HUES48 (cell line): ENCODE measurements at regions not wholly inside any gene's neighbourhood (a gene's known extent, or its start where the extent isn't known, plus 50 kb on each side); places are given as distances from the start of the nearest gene placed in this dataset.

Experiments
- H3K27ac ChIP-seq: one replicate; pipeline ENCODE4 v1.7.0; 2013; ENCODE audit warnings: low read depth, low read length, inconsistent platforms
- H3K27me3 ChIP-seq: 2 replicates; pipeline ENCODE4 v1.6.1; 2013; ENCODE audit warnings: mild to moderate bottlenecking, low read length; ENCODE audit not compliant: control insufficient read depth, insufficient read depth
- H3K36me3 ChIP-seq: 2 replicates; pipeline ENCODE4 v1.6.1; 2013; ENCODE audit warnings: low read length; ENCODE audit not compliant: control insufficient read depth, insufficient read depth
- H3K4me1 ChIP-seq: 2 replicates; pipeline ENCODE4 v1.6.1; 2013; ENCODE audit warnings: mild to moderate bottlenecking, low read length; ENCODE audit not compliant: control insufficient read depth, insufficient read depth
- H3K4me3 ChIP-seq: 2 replicates; pipeline ENCODE4 v1.5.1; 2013; ENCODE audit warnings: mild to moderate bottlenecking, low read depth, low read length
- H3K9ac ChIP-seq: 2 replicates; pipeline ENCODE4 v1.6.1; 2013; ENCODE audit warnings: mild to moderate bottlenecking, low read depth, low read length, moderate library complexity
- H3K9me3 ChIP-seq: 2 replicates; pipeline ENCODE4 v1.6.1; 2013; ENCODE audit warnings: low read length; ENCODE audit not compliant: control insufficient read depth, insufficient read depth

- Histone ChIP-seq H3K4me1 (no peaks in the 10 kb centered on the region), H3K9ac (no peak overlapping the region), H3K27ac (no peak overlapping the region), H3K4me3 (no peak overlapping the region), H3K36me3 (no peaks in the 10 kb centered on the region), H3K27me3 (no peaks in the 10 kb centered on the region), H3K9me3 (no peaks in the 10 kb centered on the region)
Observed at GRCh38 chr10:9868499-9868898, 1149.2 kb upstream of the CELF2 start.

GRCh38 chr10:9869205-9869604 lies 1148.5 kb upstream of the CELF2 start:
- Histone ChIP-seq H3K4me1 (no peaks in the 10 kb centered on the region), H3K27ac (no peak overlapping the region), H3K36me3 (no peaks in the 10 kb centered on the region), H3K4me3 (no peak overlapping the region), H3K27me3 (no peaks in the 10 kb centered on the region), H3K9ac (no peak overlapping the region), H3K9me3 (no peaks in the 10 kb centered on the region)

- Histone ChIP-seq H3K27ac (no peak overlapping the region), H3K9ac (no peak overlapping the region), H3K36me3 (no peaks in the 10 kb centered on the region), H3K27me3 (no peaks in the 10 kb centered on the region), H3K9me3 (no peaks in the 10 kb centered on the region), H3K4me3 (no peak overlapping the region), H3K4me1 (no peaks in the 10 kb centered on the region)
Observed at GRCh38 chr10:9869606-9870176, 1148.0 kb upstream of the CELF2 start.

GRCh38 chr10:9875353-9875752 lies 1142.3 kb upstream of the CELF2 start:
- Histone ChIP-seq H3K9ac (no peak overlapping the region), H3K27ac (no peak overlapping the region), H3K4me3 (no peak overlapping the region), H3K9me3 (no peaks in the 10 kb centered on the region), H3K27me3 (no peaks in the 10 kb centered on the region), H3K36me3 (no peaks in the 10 kb centered on the region), H3K4me1 (no peaks in the 10 kb centered on the region)

- no peak overlapping the region for H3K9ac ChIP-seq
- no peak overlapping the region for H3K27ac ChIP-seq
- no peaks in the 10 kb centered on the region for H3K4me1 ChIP-seq
- no peaks in the 10 kb centered on the region for H3K27me3 ChIP-seq
- H3K4me3 ChIP-seq = no peak overlapping the region
- H3K36me3 ChIP-seq = no peaks in the 10 kb centered on the region
- H3K9me3 ChIP-seq = peaks cover 8% of the 10 kb centered on the region; the same call in 1 of the 2 replicates
Observed at GRCh38 chr10:9877978-9878377, 1139.7 kb upstream of the CELF2 start.

- no peak overlapping the region for H3K9ac ChIP-seq
- H3K9me3 ChIP-seq = peaks cover 12% of the 10 kb centered on the region; the same call in 1 of the 2 replicates
- no peak overlapping the region for H3K27ac ChIP-seq
- no peaks in the 10 kb centered on the region for H3K4me1 ChIP-seq
- H3K4me3 ChIP-seq = no peak overlapping the region
- H3K36me3 ChIP-seq = no peaks in the 10 kb centered on the region
- H3K27me3 ChIP-seq = no peaks in the 10 kb centered on the region
Observed at GRCh38 chr10:9878383-9878782, 1139.3 kb upstream of the CELF2 start.

- no peak overlapping the region for H3K4me3 ChIP-seq
- H3K36me3 ChIP-seq = no peaks in the 10 kb centered on the region
- H3K27me3 ChIP-seq = no peaks in the 10 kb centered on the region
- no peak overlapping the region for H3K9ac ChIP-seq
- no peaks in the 10 kb centered on the region for H3K4me1 ChIP-seq
- H3K27ac ChIP-seq = no peak overlapping the region
- H3K9me3 ChIP-seq = peaks cover 16% of the 10 kb centered on the region
Observed at GRCh38 chr10:9885761-9886160, 1131.9 kb upstream of the CELF2 start.

GRCh38 chr10:9886772-9887171 lies 1130.9 kb upstream of the CELF2 start:
- H3K4me1 ChIP-seq = no peaks in the 10 kb centered on the region
- H3K27ac ChIP-seq = no peak overlapping the region
- no peaks in the 10 kb centered on the region for H3K27me3 ChIP-seq
- no peak overlapping the region for H3K4me3 ChIP-seq
- H3K9ac ChIP-seq = no peak overlapping the region
- H3K36me3 ChIP-seq = no peaks in the 10 kb centered on the region
- H3K9me3 ChIP-seq = peaks cover 16% of the 10 kb centered on the region

GRCh38 chr10:9895453-9895852 lies 1122.2 kb upstream of the CELF2 start:
- Histone ChIP-seq H3K4me3 (no peak overlapping the region), H3K9me3 (no peaks in the 10 kb centered on the region), H3K27ac (no peak overlapping the region), H3K4me1 (no peaks in the 10 kb centered on the region), H3K27me3 (no peaks in the 10 kb centered on the region), H3K9ac (no peak overlapping the region), H3K36me3 (no peaks in the 10 kb centered on the region)

- H3K9me3 ChIP-seq = no peaks in the 10 kb centered on the region
- H3K36me3 ChIP-seq = no peaks in the 10 kb centered on the region
- no peak overlapping the region for H3K27ac ChIP-seq
- no peaks in the 10 kb centered on the region for H3K27me3 ChIP-seq
- no peak overlapping the region for H3K9ac ChIP-seq
- no peaks in the 10 kb centered on the region for H3K4me1 ChIP-seq
- no peak overlapping the region for H3K4me3 ChIP-seq
Observed at GRCh38 chr10:9895981-9896380, 1121.7 kb upstream of the CELF2 start.

GRCh38 chr10:9898633-9899395 lies 1118.9 kb upstream of the CELF2 start:
- Histone ChIP-seq H3K36me3 (no peaks in the 10 kb centered on the region), H3K4me1 (no peaks in the 10 kb centered on the region), H3K4me3 (no peak overlapping the region), H3K9ac (no peak overlapping the region), H3K27me3 (no peaks in the 10 kb centered on the region), H3K27ac (no peak overlapping the region), H3K9me3 (no peaks in the 10 kb centered on the region)
